ENCODE measurements at regions not wholly inside any gene's neighbourhood (a gene's known extent, or its start where the extent isn't known, plus 50 kb on each side); places are given as distances from the start of the nearest gene placed in this dataset.

GRCh38 chr17:6893382-6894205 is 62.1 kb upstream of the TEKT1 start:
- peaks cover 0 to 1% (median 0%) of the 10 kb centered on the region in 4 donors for H3K36me3 ChIP-seq (ENCODE audit: control insufficient read depth in 4 of 4, insufficient read depth in 4 of 4, low read length in 4 of 4)
- ATAC-seq (ENCODE audit: insufficient read depth, low FRiP score) (no peak), DNase-seq (no peak)
- H3K9ac ChIP-seq (ENCODE audit: insufficient read depth in 1 of 2, low read length in 2 of 2): no peak overlapping the region
- peaks cover 0 to 7% (median 0%) of the 10 kb centered on the region in 5 donors for H3K4me1 ChIP-seq (ENCODE audit: control insufficient read depth in 5 of 5, insufficient read depth in 5 of 5, low read length in 5 of 5)
- TF ChIP-seq CTCF (IDR thresholded peaks at IDR 0.05; ENCODE audit: control extremely low read depth, extremely low read depth): no peak
- peaks cover 0 to 30% (median 14%) of the 10 kb centered on the region in 3 donors for H3K27me3 ChIP-seq (ENCODE audit: control insufficient read depth in 3 of 3, insufficient read depth in 3 of 3, low read length in 2 of 3)
- H3K9me3 ChIP-seq (ENCODE audit: control insufficient read depth in 4 of 4, insufficient read depth in 3 of 4, low read length in 3 of 4): no peaks in the 10 kb centered on the region
- no peak overlapping the region for H3K27ac ChIP-seq (ENCODE audit: low read depth in 1 of 2, low read length in 1 of 2)
- 20 to 39% methylated on average over 35 to 36 of the region's 36 CpGs for WGBS, 2 donors
- no peak overlapping the region for H3K4me3 ChIP-seq

- ATAC-seq (ENCODE audit: insufficient read depth, low FRiP score) (no peak), DNase-seq (peak; percentile 9 to 22 (median 18))
- H3K27ac ChIP-seq (ENCODE audit: low read depth in 1 of 2, low read length in 1 of 2): no peak overlapping the region
- H3K9ac ChIP-seq (ENCODE audit: insufficient read depth in 1 of 2, low read length in 2 of 2): no peak overlapping the region
- H3K4me3 ChIP-seq: no peak overlapping the region
- WGBS, 2 donors: 23 to 30% methylated on average over 18 of the region's 18 CpGs
- H3K9me3 ChIP-seq (ENCODE audit: control insufficient read depth in 4 of 4, insufficient read depth in 3 of 4, low read length in 3 of 4): no peaks in the 10 kb centered on the region
- no peak for TF ChIP-seq CTCF (IDR thresholded peaks at IDR 0.05; ENCODE audit: control extremely low read depth, extremely low read depth)
- peaks cover 0 to 7% (median 0%) of the 10 kb centered on the region in 5 donors for H3K4me1 ChIP-seq (ENCODE audit: control insufficient read depth in 5 of 5, insufficient read depth in 5 of 5, low read length in 5 of 5)
- peaks cover 0 to 1% (median 0%) of the 10 kb centered on the region in 4 donors for H3K36me3 ChIP-seq (ENCODE audit: control insufficient read depth in 4 of 4, insufficient read depth in 4 of 4, low read length in 4 of 4)
- peaks cover 0 to 30% (median 14%) of the 10 kb centered on the region in 3 donors for H3K27me3 ChIP-seq (ENCODE audit: control insufficient read depth in 3 of 3, insufficient read depth in 3 of 3, low read length in 2 of 3)
These were observed 62.6 kb upstream of the TEKT1 start for GRCh38 chr17:6894206-6894528.

GRCh38 chr17:6901086-6901485 is 69.6 kb upstream of the TEKT1 start:
- TF ChIP-seq CTCF (IDR thresholded peaks at IDR 0.05; ENCODE audit: control extremely low read depth, extremely low read depth): no peak

More at GRCh38 chr17:6901086-6901485, 69.6 kb upstream of the TEKT1 start:
- no peak for ATAC-seq (ENCODE audit: insufficient read depth, low FRiP score)
- 42 to 50% methylated on average over 3 of the region's 3 CpGs for WGBS, 2 donors
- Histone ChIP-seq H3K27me3 (ENCODE audit: control insufficient read depth in 3 of 3, insufficient read depth in 3 of 3, low read length in 2 of 3) (peaks cover 0 to 5% (median 0%) of the 10 kb centered on the region in 3 donors), H3K9ac (ENCODE audit: insufficient read depth in 1 of 2, low read length in 2 of 2) (no peak overlapping the region), H3K4me1 (ENCODE audit: control insufficient read depth in 5 of 5, insufficient read depth in 5 of 5, low read length in 5 of 5) (no peaks in the 10 kb centered on the region), H3K27ac (ENCODE audit: low read depth in 1 of 2, low read length in 1 of 2) (no peak overlapping the region), H3K36me3 (ENCODE audit: control insufficient read depth in 4 of 4, insufficient read depth in 4 of 4, low read length in 4 of 4) (peaks cover 0 to 3% (median 0%) of the 10 kb centered on the region in 4 donors), H3K9me3 (ENCODE audit: control insufficient read depth in 4 of 4, insufficient read depth in 3 of 4, low read length in 3 of 4) (no peaks in the 10 kb centered on the region), H3K4me3 (no peak overlapping the region)
- DNase-seq: no peak
